Stimulated activated memory B cell treated with anti-CD40 and anti-IgM and Interleukin-4, amounts not matched to agents 10 μg/mL and 1 μg/mL and 100 μg/mL, for 72 hours (primary cell): ENCODE measurements at regions not wholly inside any gene's neighbourhood (a gene's known extent, or its start where the extent isn't known, plus 50 kb on each side); places are given as distances from the start of the nearest gene placed in this dataset.
A peak's percentile ranks its signal among the peaks of the same experiment; 100 is the strongest.
"Not testable (repeated sequence)": the region's sequence is repeated elsewhere in the genome, so short reads cannot be mapped to it uniquely, and the experiment has no call there.

Experiments used
- ATAC-seq: fragments of 150-1000 bp; cut with Tn5 transposase; 2 replicates; pipeline ENCODE4 v1.10.0; 2021
- H3K27ac Mint-ChIP-seq: one replicate; pipeline ENCODE4 v1.8.0; 2022; ENCODE audit warnings: mild to moderate bottlenecking, mixed read lengths
- H3K27me3 Mint-ChIP-seq: one replicate; pipeline ENCODE4 v1.8.0; 2022; ENCODE audit warnings: mixed read lengths
- H3K36me3 Mint-ChIP-seq: one replicate; pipeline ENCODE4 v1.8.0; 2022; ENCODE audit warnings: mixed read lengths
- H3K4me1 Mint-ChIP-seq: one replicate; pipeline ENCODE4 v1.8.0; 2022; ENCODE audit warnings: mixed read lengths
- H3K4me3 Mint-ChIP-seq: one replicate; pipeline ENCODE4 v1.8.0; 2022; ENCODE audit warnings: mild to moderate bottlenecking, moderate library complexity, mixed read lengths
- H3K9me3 Mint-ChIP-seq: one replicate; pipeline ENCODE4 v1.8.0; 2022; ENCODE audit warnings: mixed read lengths

DNA sequence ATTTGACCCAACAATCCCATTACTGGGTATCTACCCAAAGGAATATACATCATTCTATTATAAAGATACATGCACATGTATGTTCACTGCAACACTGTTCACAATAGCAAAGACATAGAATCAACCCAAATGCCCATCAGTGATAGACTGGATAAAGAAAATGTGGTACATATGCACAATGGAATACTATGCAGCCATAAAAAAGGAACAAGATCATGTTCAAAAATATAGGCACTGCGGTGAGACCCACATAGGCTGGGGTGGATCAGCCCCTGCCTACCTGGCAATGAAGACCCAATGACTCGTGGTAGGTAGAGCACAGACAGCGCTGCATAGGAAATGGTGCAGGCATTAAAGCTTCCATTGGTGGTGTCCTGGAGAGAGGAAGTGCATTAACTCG is 88.6 kb upstream of the NFIL3 start:
- H3K4me3 Mint-ChIP-seq, ATAC-seq, H3K27ac Mint-ChIP-seq, H3K36me3 Mint-ChIP-seq: not testable (repeated sequence)
- H3K27me3 Mint-ChIP-seq: peaks cover 33% of the 10 kb centered on the region
- peaks cover 17% of the 10 kb centered on the region for H3K9me3 Mint-ChIP-seq
- peaks cover 17% of the 10 kb centered on the region for H3K4me1 Mint-ChIP-seq

DNA sequence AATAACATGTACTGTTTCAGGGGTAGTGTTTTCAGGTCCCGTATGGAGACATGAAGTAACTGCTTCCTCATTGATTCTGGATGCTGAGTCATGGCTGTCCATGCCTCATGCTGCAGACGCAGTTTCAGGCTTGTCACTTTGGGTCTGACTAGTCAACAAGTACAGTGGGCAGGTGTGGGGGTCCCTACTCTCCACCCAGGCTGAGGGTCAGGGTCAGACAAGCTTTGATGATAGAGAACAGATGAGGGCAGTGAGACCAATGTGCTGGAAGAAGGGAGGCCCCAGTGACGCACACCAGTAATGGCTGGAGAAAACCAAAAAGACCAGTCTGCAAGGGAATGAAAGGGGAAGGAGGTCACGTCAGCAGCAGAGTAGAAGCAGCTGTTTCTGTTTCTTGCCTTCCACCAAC is 80.0 kb upstream of the NFIL3 start:
- no peak overlapping the region for H3K4me3 Mint-ChIP-seq
- no peaks in the 10 kb centered on the region for H3K36me3 Mint-ChIP-seq
- peak overlapping the region; percentile 43 for H3K27ac Mint-ChIP-seq
- ATAC-seq: peak; percentile 54
- H3K4me1 Mint-ChIP-seq: peaks cover 14% of the 10 kb centered on the region
- H3K9me3 Mint-ChIP-seq: no peaks in the 10 kb centered on the region
- H3K27me3 Mint-ChIP-seq: peaks cover 39% of the 10 kb centered on the region

DNA sequence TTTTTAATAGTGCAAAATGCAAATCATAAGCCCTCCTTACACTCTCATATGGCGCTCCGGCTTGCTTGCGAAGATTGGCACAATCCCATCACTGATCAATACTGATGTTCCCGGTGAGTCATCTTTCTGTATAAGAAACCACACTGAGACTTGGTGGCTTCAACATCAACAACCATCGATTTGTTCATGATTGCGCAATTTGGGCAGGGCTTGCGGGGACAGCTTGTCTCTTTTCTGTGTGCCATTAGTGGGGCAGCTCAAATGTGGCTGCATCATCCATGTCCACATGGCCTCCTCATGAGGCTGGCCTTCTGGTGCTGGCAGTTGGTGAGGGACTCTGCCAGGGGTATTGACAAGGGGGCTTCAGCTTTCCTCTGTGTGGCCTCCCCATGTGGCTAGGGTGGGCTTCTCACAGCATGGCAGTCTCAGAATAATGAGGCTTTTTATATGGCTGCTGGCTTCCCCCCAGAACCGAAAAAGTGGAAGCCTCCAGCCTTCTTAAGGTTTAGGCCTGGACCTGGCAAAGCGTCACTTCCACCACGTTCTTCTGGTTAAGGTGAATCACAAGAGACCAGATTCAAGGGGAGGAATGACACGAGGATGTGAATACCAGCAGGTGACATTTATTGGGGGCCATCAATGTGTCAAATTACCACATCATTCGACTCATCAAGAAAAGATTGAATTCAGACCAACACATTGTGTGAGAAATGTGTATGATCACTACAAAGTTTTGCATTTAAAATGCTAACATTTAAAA is 79.5 kb upstream of the NFIL3 start:
- no peak overlapping the region for H3K4me3 Mint-ChIP-seq
- ATAC-seq: no peak
- no peaks in the 10 kb centered on the region for H3K36me3 Mint-ChIP-seq
- H3K9me3 Mint-ChIP-seq: no peaks in the 10 kb centered on the region
- H3K27me3 Mint-ChIP-seq: peaks cover 39% of the 10 kb centered on the region
- H3K27ac Mint-ChIP-seq: peak overlapping the region; percentile 43
- H3K4me1 Mint-ChIP-seq: peaks cover 14% of the 10 kb centered on the region

GRCh38 chr9:91502475-91502874 is 78.8 kb upstream of the NFIL3 start:
- peaks cover 43% of the 10 kb centered on the region for H3K27me3 Mint-ChIP-seq
- H3K27ac Mint-ChIP-seq: no peak overlapping the region
- H3K4me1 Mint-ChIP-seq: peaks cover 14% of the 10 kb centered on the region
- no peak for ATAC-seq
- no peak overlapping the region for H3K4me3 Mint-ChIP-seq
- H3K9me3 Mint-ChIP-seq: no peaks in the 10 kb centered on the region
- H3K36me3 Mint-ChIP-seq: no peaks in the 10 kb centered on the region

GRCh38 chr9:91500509-91501014 is 76.9 kb upstream of the NFIL3 start:
- Mint-ChIP-seq H3K27me3 (peaks cover 41% of the 10 kb centered on the region), H3K27ac (no peak overlapping the region), H3K9me3 (no peaks in the 10 kb centered on the region), H3K36me3 (no peaks in the 10 kb centered on the region), H3K4me3 (no peak overlapping the region), H3K4me1 (peaks cover 14% of the 10 kb centered on the region)
- ATAC-seq: peak; percentile 61

- Mint-ChIP-seq H3K9me3 (peaks cover 4% of the 10 kb centered on the region), H3K27ac (no peak overlapping the region), H3K4me1 (peaks cover 8% of the 10 kb centered on the region), H3K4me3 (no peak overlapping the region), H3K36me3 (no peaks in the 10 kb centered on the region), H3K27me3 (peaks cover 47% of the 10 kb centered on the region)
- no peak for ATAC-seq
Observed at GRCh38 chr9:91496351-91496750, 72.7 kb upstream of the NFIL3 start.

DNA sequence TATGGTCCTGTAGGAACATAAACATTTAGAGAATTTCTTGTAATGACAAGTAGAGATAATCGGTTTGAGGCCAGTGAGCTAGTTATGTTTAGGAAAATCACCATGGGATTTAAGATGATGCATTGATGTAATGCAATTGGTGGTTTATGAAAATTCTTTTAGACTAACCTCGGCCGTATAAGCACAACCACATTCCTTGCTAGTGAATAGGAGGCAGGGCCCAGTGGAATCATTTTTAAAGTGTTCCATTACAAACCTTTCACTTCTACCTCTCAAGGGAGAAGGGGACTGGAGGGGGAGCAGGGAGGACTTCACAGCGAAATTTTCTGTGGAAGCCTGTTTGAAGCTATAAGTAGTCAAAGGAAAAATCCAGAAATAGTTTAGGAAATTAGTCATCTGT is 71.8 kb upstream of the NFIL3 start:
- Mint-ChIP-seq H3K36me3 (no peaks in the 10 kb centered on the region), H3K4me1 (peaks cover 2% of the 10 kb centered on the region), H3K27me3 (peaks cover 38% of the 10 kb centered on the region), H3K27ac (no peak overlapping the region), H3K4me3 (no peak overlapping the region), H3K9me3 (peaks cover 4% of the 10 kb centered on the region)
- no peak for ATAC-seq

GRCh38 chr9:91494751-91495150 is 71.1 kb upstream of the NFIL3 start:
- H3K4me3 Mint-ChIP-seq: no peak overlapping the region
- peaks cover 34% of the 10 kb centered on the region for H3K27me3 Mint-ChIP-seq
- ATAC-seq: no peak
- H3K27ac Mint-ChIP-seq: no peak overlapping the region
- no peaks in the 10 kb centered on the region for H3K36me3 Mint-ChIP-seq
- peaks cover 4% of the 10 kb centered on the region for H3K9me3 Mint-ChIP-seq
- H3K4me1 Mint-ChIP-seq: no peaks in the 10 kb centered on the region

DNA sequence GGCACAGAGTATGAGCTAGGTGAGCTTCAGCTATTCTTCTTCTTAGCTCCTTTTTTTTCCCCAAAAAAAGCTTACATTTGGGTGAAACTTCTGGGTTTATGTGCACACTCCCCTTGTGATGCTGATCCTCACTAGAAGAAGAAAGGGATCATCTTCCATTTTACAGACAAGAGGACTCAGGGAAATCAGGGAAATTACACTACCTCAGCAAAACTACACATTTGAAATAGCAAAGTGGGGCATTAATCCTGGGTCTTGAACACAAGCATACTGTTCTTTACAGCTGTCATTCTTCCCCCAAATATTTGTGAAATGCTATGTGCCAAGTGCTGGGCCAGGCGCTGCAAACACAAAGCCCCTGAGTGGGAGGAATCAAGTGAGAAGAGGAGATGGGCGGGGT is 68.6 kb upstream of the NFIL3 start:
- Mint-ChIP-seq H3K27ac (no peak overlapping the region), H3K9me3 (peaks cover 6% of the 10 kb centered on the region), H3K4me3 (no peak overlapping the region), H3K27me3 (peaks cover 27% of the 10 kb centered on the region), H3K36me3 (no peaks in the 10 kb centered on the region), H3K4me1 (no peaks in the 10 kb centered on the region)
- ATAC-seq: no peak

GRCh38 chr9:91491624-91492023 is 68.0 kb upstream of the NFIL3 start:
- no peaks in the 10 kb centered on the region for H3K36me3 Mint-ChIP-seq
- H3K4me3 Mint-ChIP-seq: no peak overlapping the region
- no peaks in the 10 kb centered on the region for H3K4me1 Mint-ChIP-seq
- H3K27me3 Mint-ChIP-seq: peaks cover 24% of the 10 kb centered on the region
- peaks cover 6% of the 10 kb centered on the region for H3K9me3 Mint-ChIP-seq
- no peak for ATAC-seq
- H3K27ac Mint-ChIP-seq: no peak overlapping the region

GRCh38 chr9:91489361-91489899 is 65.8 kb upstream of the NFIL3 start:
- H3K4me1 Mint-ChIP-seq: no peaks in the 10 kb centered on the region
- H3K27me3 Mint-ChIP-seq: peaks cover 16% of the 10 kb centered on the region

DNA sequence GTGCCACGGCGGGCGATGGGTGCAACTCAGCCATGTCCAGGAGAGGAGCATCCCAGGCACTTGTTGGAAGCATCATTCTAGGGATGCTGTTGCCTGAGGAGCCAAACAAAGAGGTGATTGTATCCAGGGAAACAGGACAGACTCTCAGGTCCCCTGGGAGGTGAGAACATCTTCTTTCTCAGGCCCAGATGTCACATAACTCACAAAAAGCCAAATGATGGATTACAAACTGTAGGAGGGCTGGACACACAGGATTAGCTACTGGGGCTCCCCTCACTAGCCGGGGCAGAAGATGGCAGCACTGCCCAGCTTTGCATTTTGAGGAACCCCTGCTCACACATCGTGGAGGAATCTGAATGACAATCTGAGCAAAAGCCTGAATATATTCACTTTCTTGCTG is 64.7 kb upstream of the NFIL3 start:
- Mint-ChIP-seq H3K9me3 (peaks cover 2% of the 10 kb centered on the region), H3K27me3 (peaks cover 11% of the 10 kb centered on the region), H3K36me3 (no peaks in the 10 kb centered on the region), H3K27ac (no peak overlapping the region), H3K4me3 (no peak overlapping the region), H3K4me1 (no peaks in the 10 kb centered on the region)
- ATAC-seq: no peak

More at GRCh38 chr9:91489361-91489899, 65.8 kb upstream of the NFIL3 start:
- Mint-ChIP-seq H3K9me3 (peaks cover 4% of the 10 kb centered on the region), H3K4me3 (no peak overlapping the region), H3K27ac (no peak overlapping the region), H3K36me3 (no peaks in the 10 kb centered on the region)
- ATAC-seq: peak; percentile 3

DNA sequence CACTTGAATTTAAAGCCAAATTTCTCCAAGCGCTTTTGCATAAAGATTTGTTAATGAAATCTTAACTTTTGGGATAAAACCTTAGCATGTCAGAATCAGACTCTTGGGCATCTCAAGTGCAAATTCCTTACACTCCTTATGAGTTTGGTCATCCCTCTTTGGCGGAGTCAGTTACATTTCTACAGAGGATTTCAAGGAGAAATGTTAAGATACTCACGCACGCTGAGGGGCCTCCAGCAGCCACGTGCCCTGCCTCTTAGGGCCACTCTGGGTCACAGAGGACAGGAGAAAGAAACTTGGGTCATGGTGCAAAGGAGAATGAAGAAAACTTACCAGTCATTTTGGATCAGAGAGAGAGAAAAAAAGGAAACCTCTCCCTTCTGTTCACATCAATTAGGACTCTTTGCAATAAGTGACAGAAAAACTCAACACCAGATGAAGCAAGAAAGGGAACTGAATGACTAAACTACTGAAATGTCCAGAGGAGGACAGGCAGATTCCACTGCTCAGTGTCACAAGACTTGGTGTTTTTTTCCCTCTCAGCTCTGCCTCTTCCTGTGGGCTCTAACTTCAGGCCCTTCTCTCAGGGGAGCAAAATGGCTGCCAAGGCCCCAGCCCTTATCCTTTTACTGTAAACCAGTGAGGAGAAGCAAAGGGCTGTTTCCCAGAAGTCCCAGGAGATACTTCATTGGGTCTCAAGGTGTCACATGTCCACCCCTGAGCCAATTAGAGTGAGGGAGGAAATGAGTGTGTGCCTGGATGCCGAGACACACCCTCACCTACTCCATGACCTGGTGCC is 63.3 kb upstream of the NFIL3 start:
- Mint-ChIP-seq H3K9me3 (peaks cover 2% of the 10 kb centered on the region), H3K27ac (no peak overlapping the region), H3K4me1 (no peaks in the 10 kb centered on the region), H3K4me3 (no peak overlapping the region), H3K27me3 (no peaks in the 10 kb centered on the region), H3K36me3 (no peaks in the 10 kb centered on the region)
- no peak for ATAC-seq

DNA sequence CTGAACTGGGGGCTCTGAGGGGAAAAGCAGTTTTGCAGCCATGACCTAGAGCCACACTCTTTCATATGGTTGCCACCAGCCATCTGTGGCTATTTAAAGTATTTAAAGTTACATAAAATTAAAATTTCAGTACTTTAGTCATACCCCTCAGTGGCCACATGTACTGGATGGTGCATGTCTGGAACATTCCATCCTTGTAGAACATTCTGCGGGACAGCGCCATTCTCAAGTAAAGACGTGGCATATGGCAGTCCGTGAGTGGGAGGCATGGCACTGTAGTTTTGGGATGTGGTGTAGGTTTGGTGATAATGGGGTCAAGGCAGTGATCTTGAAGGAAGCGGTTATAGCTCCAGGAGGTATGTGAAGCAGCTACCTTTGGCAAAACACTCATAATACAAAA is 61.4 kb upstream of the NFIL3 start:
- Mint-ChIP-seq H3K4me3 (no peak overlapping the region), H3K9me3 (peaks cover 2% of the 10 kb centered on the region), H3K36me3 (no peaks in the 10 kb centered on the region), H3K27me3 (peaks cover 7% of the 10 kb centered on the region), H3K27ac (no peak overlapping the region), H3K4me1 (no peaks in the 10 kb centered on the region)
- ATAC-seq: no peak

- Mint-ChIP-seq H3K4me3 (no peak overlapping the region), H3K36me3 (no peaks in the 10 kb centered on the region), H3K27ac (no peak overlapping the region), H3K9me3 (peaks cover 2% of the 10 kb centered on the region), H3K4me1 (no peaks in the 10 kb centered on the region), H3K27me3 (peaks cover 19% of the 10 kb centered on the region)
- ATAC-seq: no peak
Observed at GRCh38 chr9:91483835-91484234, 60.2 kb upstream of the NFIL3 start.
